NCI-H774 (cell line): ENCODE measurements at regions not wholly inside any gene's neighbourhood (a gene's known extent, or its start where the extent isn't known, plus 50 kb on each side); places are given as distances from the start of the nearest gene placed in this dataset.

Experiments
- DNase-seq: peaks from one replicate; lab custom pipeline; 2025; lab: John Stamatoyannopoulos, UW

DNA sequence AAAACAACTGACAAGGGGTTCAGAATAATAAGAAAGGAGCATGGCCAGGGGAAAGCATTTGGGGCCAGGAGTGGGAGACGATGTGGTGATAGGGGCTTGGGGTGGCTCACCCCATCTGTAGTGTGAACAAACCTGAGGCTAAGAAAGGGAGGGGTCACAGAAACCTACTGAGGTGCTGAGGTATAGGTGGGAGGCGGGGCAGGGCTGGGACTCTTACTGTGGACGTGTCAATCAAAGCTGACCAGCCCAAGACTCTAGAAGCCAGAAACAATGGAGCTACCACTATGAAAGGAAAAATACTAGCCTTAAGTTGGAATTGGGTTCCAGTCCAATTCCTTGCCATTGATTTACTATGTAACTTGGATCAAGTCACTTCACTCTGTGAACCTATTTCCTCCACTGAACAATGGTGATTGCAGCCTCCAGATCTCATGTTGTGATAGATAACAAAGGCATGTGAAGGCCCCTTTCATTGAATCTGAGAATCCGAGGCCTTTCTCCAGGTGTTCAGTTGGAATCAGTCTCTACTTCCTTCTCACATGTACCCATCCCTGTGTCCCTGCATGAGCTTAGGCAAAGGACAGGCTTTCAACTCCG is 260.9 kb upstream of the HES1 start:
- no peak for DNase-seq

DNA sequence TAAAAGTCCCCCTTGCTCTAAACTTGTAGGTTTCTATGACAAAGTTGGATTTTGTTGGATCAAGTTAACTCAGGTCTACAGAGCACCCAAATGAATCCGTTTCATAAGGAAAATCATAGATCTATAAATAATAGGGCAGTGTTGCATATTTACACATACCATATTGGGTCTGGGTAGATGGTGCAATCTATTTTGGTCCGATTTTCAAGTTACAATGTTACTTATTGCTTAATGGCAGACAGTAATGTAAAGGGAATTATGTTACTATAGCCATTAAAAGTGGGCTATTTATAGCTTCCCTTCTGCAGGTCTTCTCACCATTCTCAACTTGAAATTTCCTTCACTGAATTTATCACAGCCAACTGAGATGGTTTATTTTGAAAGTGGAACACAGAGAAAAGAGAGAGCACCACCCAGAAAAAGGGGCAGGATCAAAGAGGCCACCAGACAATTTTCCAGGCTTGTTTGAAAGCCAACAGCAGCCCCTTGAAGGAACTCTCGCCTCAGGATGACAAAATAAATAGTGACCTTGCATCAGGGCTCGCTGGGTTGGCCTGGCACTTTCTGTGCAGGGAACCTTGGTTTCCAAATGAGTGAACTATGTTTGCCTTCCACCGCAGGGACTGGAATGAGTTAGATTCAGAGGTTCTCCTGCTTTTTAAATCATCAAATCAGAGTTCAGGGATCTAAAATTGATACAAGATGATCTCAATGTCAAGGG is 260.2 kb upstream of the HES1 start:
- DNase-seq, result no peak

DNA sequence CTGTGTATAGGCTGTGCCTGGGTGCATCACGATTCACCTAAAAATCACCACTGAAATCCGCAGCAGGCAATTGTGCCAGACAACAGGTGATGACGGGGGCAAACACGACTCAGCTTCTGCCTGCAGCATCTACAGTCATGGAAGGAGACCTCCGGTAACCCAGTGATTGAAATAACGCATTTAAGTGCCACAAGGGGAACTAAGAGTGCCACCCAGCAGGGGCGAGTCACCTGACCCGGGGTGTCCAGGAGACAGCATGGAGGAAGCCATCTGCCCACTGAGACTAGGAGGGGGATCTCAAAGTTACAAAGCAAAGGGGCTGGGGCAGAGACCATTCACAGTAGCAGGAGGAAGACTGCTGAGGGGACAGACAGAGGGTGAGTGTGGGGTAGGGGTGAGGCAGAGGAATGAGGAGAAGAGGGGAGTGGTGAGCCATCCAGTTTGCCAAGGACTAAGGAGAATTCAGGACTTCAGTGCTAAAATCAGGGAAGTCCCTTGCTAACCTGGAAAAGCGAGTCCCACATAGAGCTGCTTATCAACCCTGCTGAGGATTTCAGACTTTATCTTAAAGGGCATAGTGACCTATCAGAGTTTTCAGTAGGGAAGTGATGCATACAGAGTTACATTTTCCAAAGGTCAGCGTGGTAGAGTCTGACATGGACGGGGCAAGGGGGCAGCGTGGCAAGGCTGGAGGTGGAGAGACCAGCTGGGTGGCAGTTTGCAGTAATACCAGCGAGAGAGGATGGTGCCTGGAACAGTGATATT is 256.7 kb upstream of the HES1 start:
- no peak for DNase-seq

DNA sequence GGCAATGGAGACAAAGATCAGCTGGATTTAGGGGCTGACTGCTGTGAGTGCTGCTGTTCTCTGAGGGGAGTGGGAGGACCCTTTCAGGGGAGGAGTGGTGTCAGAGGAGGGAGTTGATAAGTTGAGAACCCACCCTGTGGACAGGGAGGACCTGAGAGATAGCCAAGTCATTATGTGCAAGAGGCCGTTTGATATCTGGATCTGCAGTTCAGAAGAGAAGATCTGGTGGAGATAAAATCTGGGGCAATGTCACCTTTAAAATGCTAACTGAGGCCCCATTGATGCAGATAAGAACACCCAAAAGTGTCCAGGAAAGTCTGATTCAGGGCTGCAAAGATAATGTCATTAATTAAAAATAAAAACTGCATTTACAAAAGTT is 256.1 kb upstream of the HES1 start:
- DNase-seq, result no peak

DNA sequence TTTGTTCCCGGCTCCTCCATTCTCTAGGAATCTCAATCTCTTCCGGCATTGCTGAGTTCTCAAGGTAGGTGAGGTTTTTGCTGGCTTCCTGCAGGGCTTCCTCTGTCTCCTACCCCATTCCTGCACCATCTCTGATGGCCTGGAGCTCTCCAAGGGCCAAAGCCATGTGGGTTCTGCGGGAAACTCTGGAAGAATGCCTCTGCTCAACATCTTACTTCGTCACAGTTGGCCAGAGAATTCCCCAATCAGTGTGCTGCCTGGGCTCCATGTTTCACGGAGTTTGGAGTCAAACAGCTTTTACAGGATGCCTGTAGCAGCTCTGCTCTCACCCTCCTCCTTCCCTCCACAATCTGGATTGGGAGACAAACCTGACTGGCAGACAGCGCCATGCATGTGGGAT is 253.9 kb upstream of the HES1 start:
- DNase-seq, result no peak

DNA sequence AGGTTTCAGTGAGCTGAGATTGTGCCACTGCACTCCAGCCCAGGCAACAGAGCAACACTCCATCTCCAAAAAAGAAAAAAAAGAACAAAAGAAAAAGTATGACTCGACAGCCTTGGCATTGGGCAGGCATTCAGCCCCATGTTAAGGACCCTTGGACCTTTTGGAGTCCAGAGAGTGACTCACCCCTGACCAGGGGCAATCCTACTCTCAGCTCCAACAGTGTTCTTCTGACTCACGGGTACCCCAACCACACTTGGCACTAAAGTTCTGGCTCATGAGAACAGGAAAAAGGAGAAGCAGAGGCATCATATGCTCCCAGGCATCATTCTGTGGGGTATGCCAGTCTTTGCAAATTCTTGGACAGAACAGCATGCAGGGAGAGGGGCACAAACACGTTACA is 252.4 kb upstream of the HES1 start:
- no peak for DNase-seq

DNA sequence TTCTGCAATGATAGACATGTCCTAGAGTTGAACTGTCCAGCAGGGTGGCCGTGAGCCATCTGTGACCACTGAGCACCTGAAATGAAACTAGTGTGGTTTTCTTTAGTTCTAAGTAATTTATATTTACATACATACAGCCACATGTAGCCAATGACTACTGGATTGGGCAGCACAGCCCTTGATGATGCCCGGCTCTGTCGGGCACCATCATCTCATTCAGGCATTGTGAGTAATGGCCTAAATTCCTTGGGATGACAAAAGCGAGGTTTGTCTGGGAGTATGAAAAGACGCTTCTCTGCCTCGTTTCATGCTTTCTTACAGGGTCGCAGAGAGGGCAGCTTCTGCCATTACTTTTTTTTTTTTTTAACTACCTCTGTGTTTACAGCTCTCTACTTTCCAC is 251.9 kb upstream of the HES1 start:
- no peak for DNase-seq

DNA sequence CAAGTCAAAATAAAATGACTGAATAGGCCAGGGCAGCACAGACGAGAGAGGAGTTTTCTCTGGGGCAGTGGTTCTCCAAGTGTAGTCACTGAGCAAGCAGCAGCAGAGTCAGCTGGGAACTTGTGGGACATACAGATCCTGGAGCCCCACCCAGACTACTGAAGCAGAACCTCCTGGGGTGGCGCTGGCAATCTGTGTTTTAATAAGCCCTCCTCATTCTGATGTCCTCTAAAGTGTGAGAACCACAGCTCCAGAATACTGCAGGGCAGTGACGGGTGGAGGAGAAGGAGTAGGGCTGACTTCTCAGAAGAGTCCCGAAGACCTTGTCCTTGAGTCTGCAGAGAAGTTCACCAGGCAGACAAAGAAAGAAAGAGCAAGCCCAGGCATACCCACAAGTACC is 251.3 kb upstream of the HES1 start:
- no peak for DNase-seq

DNA sequence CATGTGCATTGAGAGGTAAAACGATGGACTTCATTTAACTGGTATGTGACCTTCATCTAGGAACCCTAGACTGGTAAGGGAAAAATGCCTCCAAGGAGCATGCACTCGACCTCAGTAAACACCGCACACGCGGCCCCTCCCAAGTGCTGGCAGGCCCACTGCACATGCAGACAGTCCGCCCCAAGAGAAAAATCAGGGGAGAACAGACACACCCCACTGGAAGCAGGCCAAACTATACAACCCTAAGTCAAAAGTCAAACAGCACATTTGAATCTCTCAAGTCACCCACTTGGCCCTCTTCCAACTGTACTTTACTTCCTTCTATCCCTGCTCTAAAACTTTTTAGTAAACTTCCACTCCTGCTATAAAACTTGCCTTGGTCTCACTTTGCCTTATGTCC is 250.1 kb upstream of the HES1 start:
- no peak for DNase-seq

DNA sequence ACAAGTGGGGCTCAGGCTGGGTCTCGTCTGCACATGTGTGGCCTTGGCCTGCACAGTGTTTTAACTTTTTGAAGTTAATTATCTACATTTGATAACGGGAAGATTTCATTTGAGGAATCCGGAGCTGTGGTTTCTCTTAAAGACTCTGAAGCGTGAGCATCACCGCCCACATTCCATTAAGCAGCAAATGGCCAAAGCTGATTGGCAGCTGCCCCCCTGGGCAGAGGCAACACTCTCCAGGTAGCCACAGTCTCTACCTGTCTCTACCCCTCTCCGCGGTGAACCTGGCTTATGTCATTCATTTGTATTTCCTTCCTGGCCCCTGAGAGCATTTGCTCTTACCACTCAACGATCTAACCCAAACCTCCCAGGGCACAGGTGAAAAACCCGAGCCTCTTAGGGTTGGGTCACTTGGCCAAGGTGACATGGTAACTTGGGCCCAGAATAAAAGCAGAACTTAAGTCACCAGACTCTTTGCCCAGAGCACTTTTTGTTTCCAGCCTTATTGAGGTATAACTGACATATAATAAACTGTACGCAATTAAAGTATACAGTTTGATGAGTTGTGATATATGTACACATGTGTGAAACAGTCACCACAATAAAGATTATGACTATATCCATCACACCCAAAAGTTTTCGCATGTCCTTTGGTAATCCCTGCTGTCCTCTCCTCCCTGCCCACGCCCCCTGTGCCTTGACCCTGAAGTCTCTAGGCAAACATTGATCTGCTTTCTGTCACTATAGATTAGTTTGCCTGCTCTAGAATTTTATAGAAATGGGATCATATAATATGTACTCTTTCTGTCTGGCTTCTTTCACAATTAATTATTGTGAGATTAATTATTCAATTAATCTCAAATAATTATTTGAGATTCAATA is 245.7 kb upstream of the HES1 start:
- DNase-seq, result no peak

DNA sequence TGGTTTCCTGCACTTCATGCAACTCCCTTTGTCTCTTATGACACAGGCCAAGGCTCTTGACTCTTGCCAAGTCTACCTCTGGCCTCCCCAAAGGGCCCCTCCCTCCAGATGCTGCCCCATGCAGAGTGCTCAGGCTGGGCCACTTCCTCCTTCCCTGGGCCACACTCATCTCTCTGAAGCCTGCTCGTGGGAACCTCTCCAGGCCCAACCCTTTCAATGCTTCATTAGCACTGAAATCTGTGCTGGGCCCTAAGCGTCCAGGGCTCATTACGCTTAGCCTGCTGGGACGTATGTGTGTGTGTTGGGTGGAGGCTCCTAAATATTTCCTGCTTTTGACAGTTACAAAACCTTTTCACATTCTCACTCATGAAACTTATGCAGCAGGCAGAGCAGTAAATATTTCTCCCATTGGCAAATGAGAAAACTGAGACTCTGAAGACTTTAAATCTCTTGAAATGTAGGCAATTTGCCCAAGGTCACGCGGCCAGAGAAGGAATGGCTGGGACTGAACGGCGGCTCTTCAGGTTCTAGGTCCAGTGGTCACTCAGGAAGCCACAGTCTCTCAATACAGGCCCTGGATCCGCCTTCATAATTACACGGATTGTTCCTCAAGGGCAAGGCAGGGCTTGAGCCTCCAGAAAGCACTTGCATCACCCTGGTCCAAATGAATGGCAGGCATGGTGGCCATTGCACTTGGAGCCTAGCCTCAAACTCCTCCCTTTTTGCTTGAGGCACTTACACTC is 241.7 kb upstream of the HES1 start:
- no peak for DNase-seq

DNA sequence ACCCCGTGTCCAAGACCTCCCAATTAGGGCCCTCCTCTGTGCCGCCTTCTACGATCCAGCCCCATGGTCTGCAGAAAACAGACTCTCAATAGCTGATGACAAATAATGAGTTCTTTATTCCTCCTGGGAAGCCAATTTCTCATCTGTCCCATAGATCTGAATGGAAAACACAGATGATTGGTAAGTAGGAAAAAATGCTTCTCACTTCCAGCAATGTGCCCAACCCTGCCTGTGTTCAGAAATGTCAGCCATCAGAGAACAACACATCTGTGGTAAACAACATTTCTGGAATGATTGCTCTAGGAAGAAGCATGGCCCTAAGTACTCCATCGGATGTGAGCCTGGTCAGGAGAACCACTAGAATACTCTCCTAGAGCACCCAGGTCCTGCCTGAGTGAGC is 240.5 kb upstream of the HES1 start:
- DNase-seq, result no peak

DNA sequence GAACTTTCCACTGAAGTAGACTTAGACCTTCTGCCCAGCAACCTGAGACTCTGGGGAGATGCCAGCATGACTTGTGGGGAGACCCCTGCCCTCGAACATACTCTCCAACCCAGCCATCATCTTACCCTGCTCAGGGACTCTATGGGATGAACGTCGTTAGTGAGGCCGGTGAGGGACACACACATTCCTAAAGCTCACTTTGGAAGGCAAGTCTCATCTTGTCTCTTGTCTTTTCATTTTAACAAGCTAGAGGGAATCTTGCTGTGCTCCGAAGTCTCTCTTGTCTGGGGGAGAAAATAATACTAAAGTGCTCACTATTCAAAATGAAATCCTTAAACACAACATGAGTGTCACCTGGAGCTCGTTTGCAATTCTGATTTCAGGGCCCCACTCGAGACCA is 239.5 kb upstream of the HES1 start:
- no peak for DNase-seq

DNA sequence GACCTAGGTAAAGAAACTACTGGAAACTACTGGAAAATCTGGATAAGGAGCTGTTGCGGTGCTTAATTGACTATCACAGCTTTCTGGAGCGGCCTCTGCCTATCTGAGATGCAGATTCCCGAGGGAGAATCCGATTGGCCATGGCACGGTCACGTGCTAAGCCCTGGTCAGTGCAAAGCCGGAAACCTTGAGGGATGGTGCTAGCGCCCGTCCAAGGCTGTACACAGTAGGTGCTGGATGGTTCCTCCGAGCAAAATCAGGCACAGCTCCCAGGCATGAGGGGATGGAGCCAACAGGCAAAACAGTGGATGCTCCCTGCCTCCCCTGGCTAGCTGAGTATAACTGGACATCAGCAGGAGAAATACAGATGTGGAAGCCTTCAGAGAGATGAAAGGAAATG is 238.7 kb upstream of the HES1 start:
- no peak for DNase-seq

DNA sequence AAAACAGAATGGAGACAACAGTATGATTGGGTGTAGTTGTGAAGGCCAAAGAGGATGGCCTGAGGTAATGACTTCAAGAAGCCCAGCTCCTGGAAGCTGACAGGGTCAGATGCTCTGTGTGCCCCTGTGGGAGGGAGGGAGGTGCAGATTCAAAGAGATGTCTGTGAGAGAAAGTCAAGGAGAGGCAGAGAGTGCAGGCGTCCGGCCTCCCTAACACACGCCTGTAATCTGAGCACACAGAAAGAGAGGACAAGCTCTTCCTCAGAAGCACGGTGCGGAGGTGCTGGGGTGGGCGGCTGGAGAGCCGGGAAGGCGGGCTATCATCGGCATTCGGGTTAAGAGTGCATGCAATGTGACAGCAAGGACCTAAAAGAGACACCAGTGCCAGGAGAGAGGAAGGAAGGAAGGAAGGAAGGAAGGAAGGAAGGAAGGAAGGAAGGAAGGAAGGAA is 238.2 kb upstream of the HES1 start:
- no peak for DNase-seq

DNA sequence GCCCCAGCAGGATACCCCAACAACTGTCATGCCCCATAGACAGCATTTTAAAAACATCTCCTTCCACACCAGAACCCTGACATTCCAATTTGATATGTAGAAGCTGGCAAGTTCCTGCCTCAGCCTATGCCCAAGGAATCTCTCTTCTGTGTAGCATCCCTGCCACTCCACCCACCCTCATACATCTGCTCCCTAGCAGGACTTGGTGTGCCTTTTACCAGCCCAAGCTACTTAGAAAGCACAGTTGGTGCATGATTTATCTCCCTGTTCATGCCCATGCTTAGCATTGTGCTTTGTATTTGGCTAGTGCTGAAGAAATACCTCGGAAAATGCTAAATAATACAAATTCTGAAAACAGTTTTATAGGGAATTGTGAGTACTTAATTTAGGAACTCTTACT is 236.9 kb upstream of the HES1 start:
- no peak for DNase-seq

DNA sequence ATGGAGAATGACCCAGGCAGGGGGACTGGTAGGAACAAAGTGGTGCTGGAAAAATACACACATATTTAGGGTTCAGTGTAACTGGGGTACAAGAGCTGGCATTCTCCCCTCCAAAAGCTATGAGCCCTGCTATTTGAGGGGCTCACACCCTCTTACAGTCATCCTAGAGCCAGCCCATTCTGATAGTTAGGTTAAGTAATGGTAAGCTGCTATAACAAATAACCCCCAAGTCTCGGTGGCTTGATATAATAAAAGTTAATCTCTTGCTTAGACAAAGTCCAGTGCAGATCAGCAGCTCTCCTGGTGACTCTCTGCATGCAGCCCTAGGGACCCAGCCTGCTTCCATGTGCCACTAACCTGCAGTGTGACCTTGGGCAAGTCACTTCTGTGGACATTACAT is 234.9 kb upstream of the HES1 start:
- no peak for DNase-seq

DNA sequence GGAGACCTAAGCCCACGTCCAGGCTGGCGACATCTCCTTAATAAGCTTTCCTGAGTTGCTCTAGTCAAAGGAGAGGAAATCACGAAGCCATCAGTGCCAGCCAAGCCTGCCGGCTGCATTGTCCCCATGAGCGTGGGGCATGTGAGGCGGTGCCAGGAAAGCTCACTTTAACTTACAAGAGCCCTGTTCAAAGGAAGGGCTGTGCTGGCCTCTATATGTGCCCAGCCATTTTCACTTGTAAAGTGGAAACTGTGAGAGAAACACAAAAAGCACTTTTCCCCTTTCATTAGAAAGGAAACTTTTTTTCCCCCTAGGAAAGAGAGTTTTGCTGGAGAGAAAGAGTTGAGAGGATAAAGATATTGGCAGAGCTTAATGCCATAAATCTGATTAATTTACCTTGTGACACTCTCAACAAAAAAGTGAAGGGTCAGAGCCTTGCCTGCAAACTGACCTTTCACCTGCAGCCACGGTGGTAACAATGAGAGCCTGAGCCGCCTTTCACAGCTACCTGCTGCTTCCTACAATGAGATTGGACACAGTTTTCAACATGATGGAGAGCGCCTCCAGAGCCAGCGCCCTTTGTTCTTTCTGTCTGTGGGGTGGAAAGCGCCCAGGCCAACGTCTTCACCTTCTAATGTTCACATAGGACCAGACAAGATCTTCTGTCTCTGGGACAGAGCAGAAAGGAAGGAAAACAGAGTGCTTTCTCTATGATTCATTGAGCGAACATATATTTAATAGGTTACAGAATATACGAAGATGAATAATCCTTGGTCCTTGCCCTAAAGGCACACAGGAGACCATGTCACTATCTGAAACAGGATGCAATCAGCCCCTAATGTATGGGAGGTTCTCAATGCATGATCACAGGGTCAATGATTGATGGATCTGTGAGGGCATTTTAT is 233.1 kb upstream of the HES1 start:
- peak; percentile 57 for DNase-seq

DNA sequence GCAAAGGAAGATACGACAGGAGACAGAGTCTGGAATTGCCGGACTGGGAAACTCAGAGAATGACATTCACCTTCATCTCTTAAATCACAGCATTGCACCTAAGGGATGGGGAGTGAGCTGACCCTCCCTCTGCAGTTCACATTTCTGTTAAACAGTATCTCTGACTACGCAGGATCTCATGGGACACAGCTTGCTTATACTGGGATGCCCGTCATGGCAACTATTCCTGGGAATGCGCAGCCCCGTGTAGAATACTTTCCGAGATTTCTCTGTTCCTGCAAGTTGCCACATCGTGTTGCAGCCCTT is 232.5 kb upstream of the HES1 start:
- DNase-seq, result no peak

DNA sequence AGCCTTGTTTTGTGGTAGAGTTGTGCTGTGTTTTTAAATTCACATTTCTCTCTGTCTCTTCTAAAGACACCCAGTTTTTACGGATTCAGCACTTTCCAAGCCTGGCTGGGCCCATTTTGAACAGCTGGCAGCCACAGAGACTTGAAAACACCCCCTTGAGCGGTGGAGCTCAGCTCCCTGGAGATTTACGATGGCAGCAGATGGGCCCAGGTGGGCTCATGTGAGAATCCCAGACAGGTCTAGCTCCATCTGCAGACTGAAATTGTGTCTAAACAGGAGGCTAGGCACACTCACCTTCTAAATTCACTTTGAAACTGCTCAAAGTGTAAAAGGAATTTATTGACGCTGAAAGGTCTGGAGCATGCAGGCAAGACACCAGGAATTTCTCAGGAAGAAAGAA is 232.0 kb upstream of the HES1 start:
- DNase-seq, result no peak
